GM06990 (cell line): ENCODE measurements at regions not wholly inside any gene's neighbourhood (a gene's known extent, or its start where the extent isn't known, plus 50 kb on each side); places are given as distances from the start of the nearest gene placed in this dataset.

Experiments
- DNase-seq: peaks from one replicate; pipeline ENCODE4 v3.0.0-alpha.2; 2011; ENCODE audit not compliant: insufficient read length; ENCODE audit errors: extremely low read depth
- H3K27me3 ChIP-seq: replicated peaks from 2 replicates; pipeline ENCODE4 v1.6.0; 2011; ENCODE audit warnings: low read length; ENCODE audit not compliant: control insufficient read depth, insufficient read depth
- H3K36me3 ChIP-seq: 2 replicates; pipeline ENCODE4 v1.5.1; 2011; ENCODE audit warnings: low read length; ENCODE audit not compliant: control insufficient read depth, insufficient read depth
- H3K4me3 ChIP-seq: replicated peaks from 2 replicates; pipeline ENCODE4 v1.5.1; 2011; ENCODE audit warnings: low read depth, mild to moderate bottlenecking, control low read depth, low read length
- TF ChIP-seq, protein P1 (sequence below): IDR thresholded peaks from 2 replicates; pipeline ENCODE4 v1.5.1; 2011; ENCODE audit warnings: low read length, control low read depth, mild to moderate bottlenecking, inconsistent platforms; ENCODE audit not compliant: insufficient read depth, poor library complexity, severe bottlenecking

DNA sequence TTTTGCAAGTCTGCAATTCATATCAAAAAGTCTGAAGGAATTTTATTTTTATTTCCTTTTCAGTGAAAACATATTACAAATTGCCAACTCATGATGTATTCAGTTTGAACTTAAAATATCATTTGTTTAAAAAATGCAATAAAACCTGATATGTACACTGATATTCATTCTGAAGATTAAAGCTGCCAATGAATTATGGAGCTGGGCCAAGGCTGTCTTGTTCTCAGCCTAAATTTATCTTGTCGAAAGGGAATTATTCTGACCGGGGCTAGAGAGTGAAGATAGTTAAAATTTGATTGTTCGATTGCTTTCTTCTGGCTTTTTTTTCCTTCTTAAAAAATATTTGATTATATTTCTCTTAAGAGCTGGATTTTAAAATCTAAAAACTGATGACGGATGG, 54.0 kb upstream of the RBFOX1 start:
- Histone ChIP-seq H3K36me3 (no peaks in the 10 kb centered on the region), H3K4me3 (no peak overlapping the region), H3K27me3 (no peaks in the 10 kb centered on the region)
- TF ChIP-seq, protein P1, sequence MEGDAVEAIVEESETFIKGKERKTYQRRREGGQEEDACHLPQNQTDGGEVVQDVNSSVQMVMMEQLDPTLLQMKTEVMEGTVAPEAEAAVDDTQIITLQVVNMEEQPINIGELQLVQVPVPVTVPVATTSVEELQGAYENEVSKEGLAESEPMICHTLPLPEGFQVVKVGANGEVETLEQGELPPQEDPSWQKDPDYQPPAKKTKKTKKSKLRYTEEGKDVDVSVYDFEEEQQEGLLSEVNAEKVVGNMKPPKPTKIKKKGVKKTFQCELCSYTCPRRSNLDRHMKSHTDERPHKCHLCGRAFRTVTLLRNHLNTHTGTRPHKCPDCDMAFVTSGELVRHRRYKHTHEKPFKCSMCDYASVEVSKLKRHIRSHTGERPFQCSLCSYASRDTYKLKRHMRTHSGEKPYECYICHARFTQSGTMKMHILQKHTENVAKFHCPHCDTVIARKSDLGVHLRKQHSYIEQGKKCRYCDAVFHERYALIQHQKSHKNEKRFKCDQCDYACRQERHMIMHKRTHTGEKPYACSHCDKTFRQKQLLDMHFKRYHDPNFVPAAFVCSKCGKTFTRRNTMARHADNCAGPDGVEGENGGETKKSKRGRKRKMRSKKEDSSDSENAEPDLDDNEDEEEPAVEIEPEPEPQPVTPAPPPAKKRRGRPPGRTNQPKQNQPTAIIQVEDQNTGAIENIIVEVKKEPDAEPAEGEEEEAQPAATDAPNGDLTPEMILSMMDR, result no peak
- no peak for DNase-seq

DNA sequence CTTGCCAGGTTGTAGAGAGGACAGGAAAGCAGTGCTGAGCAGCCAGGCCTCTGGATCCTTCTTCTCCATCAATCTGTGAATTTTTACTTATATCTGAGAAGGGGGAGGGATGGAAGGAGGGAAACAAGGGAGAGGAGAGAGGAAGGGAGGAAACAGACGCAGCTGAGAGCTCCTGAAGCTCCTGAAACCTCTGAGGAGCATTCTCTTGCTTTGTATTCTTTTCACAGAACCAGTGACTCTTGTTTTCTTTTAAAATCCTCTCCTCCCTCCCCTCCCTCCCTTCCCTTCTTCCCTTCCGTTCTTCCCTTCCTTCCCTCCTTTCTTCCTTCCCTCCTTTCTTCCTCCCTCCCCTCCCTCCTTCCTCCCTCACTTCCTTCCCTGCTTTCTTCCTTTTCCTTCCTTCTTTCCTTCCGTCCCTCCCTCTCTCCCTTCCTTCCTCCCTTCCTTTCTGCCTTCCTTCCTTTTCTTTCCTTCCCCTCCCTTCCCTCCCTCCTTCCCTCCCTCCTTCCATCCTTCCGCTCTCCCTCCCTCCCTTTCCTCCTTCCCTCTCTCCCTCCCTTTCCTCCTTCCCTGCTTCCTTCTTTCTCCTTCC, 60.0 kb upstream of the RBFOX1 start:
- Histone ChIP-seq H3K27me3 (no peaks in the 10 kb centered on the region), H3K36me3 (no peaks in the 10 kb centered on the region), H3K4me3 (no peak overlapping the region)
- DNase-seq, result no peak
- TF ChIP-seq, protein P1, result no peak

DNA sequence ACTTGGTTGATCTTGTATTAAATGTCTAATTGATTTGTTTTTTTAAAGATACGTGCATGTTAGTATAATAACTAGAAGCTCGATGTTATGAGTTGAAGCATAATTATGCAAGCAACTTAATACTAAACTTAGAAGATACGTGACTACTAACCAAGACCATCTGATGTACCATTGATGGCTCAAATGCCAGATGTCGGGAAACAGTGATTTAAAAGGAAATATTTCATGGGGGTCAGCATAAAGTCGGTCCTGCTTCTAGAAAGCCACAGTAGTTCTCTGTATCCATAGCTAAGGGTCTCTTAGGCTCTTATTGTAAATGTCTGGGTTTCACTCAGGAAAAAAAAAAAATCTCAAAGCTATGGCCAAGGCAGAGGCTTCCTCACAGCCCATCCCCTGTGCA, 61.2 kb upstream of the RBFOX1 start:
- DNase-seq, result no peak
- no peaks in the 10 kb centered on the region for H3K27me3 ChIP-seq
- no peak overlapping the region for H3K4me3 ChIP-seq
- TF ChIP-seq, protein P1, result no peak
- H3K36me3 ChIP-seq, result no peaks in the 10 kb centered on the region

DNA sequence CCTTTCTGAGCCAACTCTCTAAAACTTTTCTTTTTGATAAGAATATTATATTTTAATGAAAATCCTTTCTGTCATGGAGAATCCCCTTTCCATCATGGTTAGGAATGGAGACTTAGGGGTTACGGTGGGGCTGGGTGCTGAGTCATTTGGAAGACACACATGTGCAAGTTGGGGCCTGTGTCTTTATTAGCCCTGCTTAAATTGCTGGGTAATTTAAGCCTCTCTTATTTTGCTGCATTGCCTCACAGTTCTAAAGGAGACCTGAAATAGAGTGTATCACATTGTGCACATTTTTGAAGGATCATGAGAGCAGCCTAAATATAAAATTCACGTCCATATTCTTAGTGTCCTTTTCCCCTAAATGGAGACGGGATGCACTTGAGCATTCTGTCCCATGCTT, 61.8 kb upstream of the RBFOX1 start:
- TF ChIP-seq, protein P1, result no peak
- H3K27me3 ChIP-seq, result no peaks in the 10 kb centered on the region

DNA sequence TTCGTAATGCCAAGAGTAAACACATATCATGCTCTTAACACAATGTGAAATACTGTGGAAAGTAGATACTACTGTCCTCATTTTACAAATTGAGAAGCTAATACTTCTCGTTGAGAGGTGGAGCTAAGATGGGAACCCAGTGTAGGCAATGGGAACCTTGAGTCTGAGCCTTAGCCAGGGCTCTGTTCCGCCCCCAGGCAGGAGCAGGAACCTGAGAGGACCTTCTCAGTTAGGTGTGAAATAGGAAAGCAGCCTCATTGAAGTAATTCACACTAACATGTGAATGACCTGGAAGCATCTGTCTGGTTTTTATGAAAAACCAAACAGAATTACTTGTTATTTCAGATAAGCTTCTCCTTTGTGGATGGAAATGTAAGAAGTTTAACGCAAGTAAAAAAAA, 62.6 kb upstream of the RBFOX1 start:
- Histone ChIP-seq H3K27me3 (no peaks in the 10 kb centered on the region), H3K36me3 (no peaks in the 10 kb centered on the region), H3K4me3 (no peak overlapping the region)
- TF ChIP-seq, protein P1, result no peak
- DNase-seq, result no peak

More for the DNA sequence above, 61.8 kb upstream of the RBFOX1 start:
- DNase-seq, result no peak
- Histone ChIP-seq H3K36me3 (no peaks in the 10 kb centered on the region), H3K4me3 (no peak overlapping the region)

DNA sequence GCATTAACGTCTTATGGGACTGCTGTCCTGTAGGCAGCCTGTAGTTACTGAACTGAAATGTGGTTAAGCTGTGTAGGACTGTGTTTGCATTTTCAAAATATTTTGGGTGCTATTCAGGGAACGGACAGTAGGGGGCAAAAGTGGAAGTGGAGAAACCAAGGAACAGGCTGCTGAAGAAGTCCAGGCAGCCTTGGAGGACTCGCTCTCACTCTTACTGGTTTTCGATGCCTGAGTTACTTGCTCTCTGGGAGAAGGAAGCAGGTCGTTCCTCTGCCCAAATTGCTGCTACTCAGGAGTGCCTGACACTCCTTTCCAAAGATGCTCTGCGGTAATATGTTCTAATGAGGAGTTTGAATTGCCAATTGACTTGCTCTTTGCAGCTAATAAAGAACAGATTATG, 64.5 kb upstream of the RBFOX1 start:
- no peak for DNase-seq
- Histone ChIP-seq H3K4me3 (no peak overlapping the region), H3K36me3 (no peaks in the 10 kb centered on the region), H3K27me3 (no peaks in the 10 kb centered on the region)
- TF ChIP-seq, protein P1, result peak; percentile 34
